HepG2 (cell line): ENCODE measurements at regions not wholly inside any gene's neighbourhood (a gene's known extent, or its start where the extent isn't known, plus 50 kb on each side); places are given as distances from the start of the nearest gene placed in this dataset.

Source experiments
- ATAC-seq: fragments of 200-7000 bp; cut with Tn5 transposase; 3 replicates; pipeline ENCODE4 v1.9.1; 2020; ENCODE audit warnings: mild to moderate bottlenecking, moderate library complexity
- BruUV-seq: library from RNA; stranded (reverse); fragments of 400-500 nt; replicated peaks from 2 replicates; lab custom pipeline; 2021; lab: Mats Ljungman, UMichigan
- CTCF ChIA-PET: fragments of 300-600 bp; formaldehyde crosslinking; extraction: SDS; loops from one replicate; lab custom pipeline; 2021; ENCODE audit warnings: low total read pairs, inconsistent platforms, low intra/inter-chr PET ratio; lab: Yijun Ruan, JAX
- POLR2A ChIA-PET: fragments of 350-600 bp; sonication (Branson Sonifier 250); formaldehyde crosslinking; loops from one replicate; lab custom pipeline; 2020; ENCODE audit warnings: antibody characterized with exemption, inconsistent platforms; lab: Yijun Ruan, JAX
- DNase-seq: peaks from one replicate; pipeline ENCODE4 v3.0.0-alpha.2; 2015; ENCODE audit warnings: low spot score
- FAIRE-seq: peaks from 3 replicates; lab custom pipeline; 2011; peaks lifted over from hg19 to GRCh38; lab: Jason Lieb, UNC
- H2AFZ ChIP-seq: one replicate; pipeline ENCODE4 v1.6.1; 2011; ENCODE audit warnings: low read length, inconsistent platforms
- H3K27ac ChIP-seq: fragments of 300-600 bp; 3 replicates; pipeline ENCODE4 v1.8.0; 2011; ENCODE audit warnings: mixed run types, mild to moderate bottlenecking, mixed read lengths, low read length, inconsistent platforms; ENCODE audit not compliant: insufficient read depth; ENCODE audit errors: extremely low read length
- H3K27me3 ChIP-seq, 2 experiments: fragments of 200-600 bp in 1 of 2; 2 replicates in 1 of 2; 3 replicates in 1 of 2; pipeline versions ENCODE4 v1.6.0 to v1.8.0; 2011; ENCODE audit warnings: low read length in 2 of 2, mild to moderate bottlenecking in 2 of 2, moderate library complexity in 2 of 2, inconsistent platforms in 1 of 2; ENCODE audit not compliant: insufficient read depth in 2 of 2, control insufficient read depth in 1 of 2
- H3K36me3 ChIP-seq, 2 experiments: fragments of 200-600 bp in 1 of 2; replicated peaks in 1 of 2; 2 replicates in 1 of 2; 3 replicates in 1 of 2; pipeline versions ENCODE4 v1.5.1 to v1.8.0; 2011; ENCODE audit warnings: low read length in 2 of 2, inconsistent platforms in 1 of 2; ENCODE audit not compliant: insufficient read depth in 2 of 2, control insufficient read depth in 1 of 2
- H3K4me1 ChIP-seq: 2 replicates; pipeline ENCODE4 v1.5.1; 2012; ENCODE audit warnings: low read length, inconsistent platforms; ENCODE audit not compliant: insufficient read depth
- H3K4me2 ChIP-seq: 2 replicates; pipeline ENCODE4 v1.6.0; 2011; ENCODE audit warnings: low read depth, low read length, inconsistent platforms
- H3K4me3 ChIP-seq, 3 experiments: fragments of 200-600 bp in 1 of 3; sonication (generic), shearing (Covaris generic) in 1 of 3; replicated peaks in 1 of 3; 2 replicates each; pipeline ENCODE4 v1.5.1; 2011 to 2016; ENCODE audit warnings: low read length in 3 of 3, inconsistent platforms in 2 of 3, low read depth in 2 of 3, mild to moderate bottlenecking in 2 of 3, control low read depth in 1 of 3, mixed read lengths in 1 of 3; ENCODE audit not compliant: insufficient read depth in 1 of 3
- H3K79me2 ChIP-seq: one replicate; pipeline ENCODE4 v1.6.1; 2011; ENCODE audit warnings: low read length, inconsistent platforms; ENCODE audit not compliant: insufficient read depth
- H3K9ac ChIP-seq: 2 replicates; pipeline ENCODE4 v1.6.0; 2011; ENCODE audit warnings: mild to moderate bottlenecking, low read depth, low read length, inconsistent platforms; ENCODE audit not compliant: insufficient read depth
- H3K9me3 ChIP-seq: 2 replicates; pipeline ENCODE4 v1.5.1; 2012; ENCODE audit warnings: mild to moderate bottlenecking, low read length
- H4K20me1 ChIP-seq: 2 replicates; pipeline ENCODE4 v1.6.0; 2011; ENCODE audit warnings: inconsistent platforms, mild to moderate bottlenecking, low read length, moderate library complexity; ENCODE audit not compliant: insufficient read depth
- GABPB1 ChIP-seq: IDR thresholded peaks from 2 replicates; pipeline ENCODE4 v1.6.1; 2016; ENCODE audit warnings: mild to moderate bottlenecking, missing genetic modification reagents, moderate library complexity, missing compliant biosample characterization
- KLF11 ChIP-seq: IDR thresholded peaks from 2 replicates; pipeline ENCODE4 v1.6.1; 2016; ENCODE audit warnings: missing compliant biosample characterization
- ZC3H4 ChIP-seq: sonication (generic); formaldehyde crosslinking; IDR thresholded peaks from 2 replicates; pipeline ENCODE4 v1.4.0; 2020; ENCODE audit warnings: missing genetic modification reagents, borderline replicate concordance
- ZNF335 ChIP-seq: sonication (generic); formaldehyde crosslinking; IDR thresholded peaks from 2 replicates; pipeline ENCODE4 v1.4.0; 2020; ENCODE audit warnings: missing genetic modification reagents
- ZNF703 ChIP-seq: sonication (generic); formaldehyde crosslinking; IDR thresholded peaks from 2 replicates; pipeline ENCODE4 v1.5.1; 2020; ENCODE audit warnings: missing genetic modification reagents, mild to moderate bottlenecking, moderate library complexity, borderline replicate concordance
- ZSCAN9 ChIP-seq: IDR thresholded peaks from 2 replicates; pipeline ENCODE4 v1.6.1; 2016; ENCODE audit warnings: borderline replicate concordance
- WGBS: methylation state at CpG from one replicate; pipeline ENCODE4 v1.1.6; 2017; ENCODE audit warnings: low lambda C conversion rate; 5-methylcytosine and 5-hydroxymethylcytosine counted together
- in situ Hi-C: cut with HindIII; loops from 2 replicates; pipeline ENCODE4 v1.10.0; 2017; ENCODE audit warnings: low pct_unique_long_range_greater_than_20kb; ENCODE audit not compliant: extremely low pct_ligation_motif_present
- intact Hi-C: fragments of 100-400 bp; cut with micrococcal nuclease; formaldehyde crosslinking; loops from one replicate; pipeline ENCODE4 v1.10.0; 2022; ENCODE audit not compliant: unreplicated experiment
- TF ChIP-seq, protein P1 (sequence below): sonication (generic); formaldehyde crosslinking; IDR thresholded peaks from 2 replicates; pipeline ENCODE4 v1.4.0; 2020; ENCODE audit warnings: mild to moderate bottlenecking, missing genetic modification reagents
- TF ChIP-seq, protein P2 (sequence below), 2 experiments: fragments of 450-650 bp in 1 of 2; sonication (generic) in 1 of 2; formaldehyde crosslinking in 1 of 2; IDR thresholded peaks; 2 replicates each; pipeline versions ENCODE4 v1.6.1 to v1.8.0; 2016 to 2022; ENCODE audit warnings: antibody characterized with exemption in 1 of 2, mild to moderate bottlenecking in 1 of 2, missing genetic modification reagents in 1 of 2

DNA sequence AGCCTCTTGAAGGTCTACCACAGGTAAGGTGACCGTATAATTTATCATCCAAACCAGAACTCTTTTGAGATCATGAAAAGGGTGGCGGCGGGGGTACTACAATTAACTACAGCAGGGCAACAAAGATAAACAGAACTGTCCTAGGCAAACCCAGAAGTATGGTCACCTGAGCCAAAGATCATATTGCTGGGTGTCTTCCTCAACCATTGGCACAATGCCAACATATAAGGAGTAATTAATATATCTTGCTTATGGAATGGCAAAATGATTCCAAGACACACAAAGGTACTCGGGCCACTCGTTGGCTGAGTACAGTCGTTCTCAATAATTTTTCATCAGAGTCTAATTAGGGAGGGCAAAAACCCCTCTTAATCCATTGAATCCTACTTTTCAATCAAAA is 273.3 kb downstream of the QDPR start:
- Histone ChIP-seq H3K36me3 (no peaks in the 10 kb centered on the region), H3K9ac (no peak overlapping the region), H3K79me2 (no peaks in the 10 kb centered on the region), H3K4me2 (no peak overlapping the region), H2AFZ (no peak overlapping the region), H3K9me3 (no peaks in the 10 kb centered on the region), H3K4me3 (no peak overlapping the region), H3K27ac (no peak overlapping the region), H3K27me3 (no peaks in the 10 kb centered on the region), H3K4me1 (no peaks in the 10 kb centered on the region), H4K20me1 (no peaks in the 10 kb centered on the region)
- POLR2A ChIA-PET, result no interaction called here
- no peak for DNase-seq
- CTCF ChIA-PET, result no interaction called here
- in situ Hi-C loops, result no loop called here
- BruUV-seq, result no TSS peak
- WGBS, result 41% methylated on average over 6 of the region's 6 CpGs
- ATAC-seq, result no peak
- no peak for FAIRE-seq
- intact Hi-C loops, result no loop called here
- TF ChIP-seq GABPB1 (no peak), KLF11 (CRISPR knock-in tag) (no peak), ZNF335 (no peak), ZNF703 (CRISPR knock-in tag) (no peak), ZC3H4 (CRISPR knock-in tag) (no peak), ZSCAN9 (CRISPR knock-in tag) (no peak)
- TF ChIP-seq, protein P1, sequence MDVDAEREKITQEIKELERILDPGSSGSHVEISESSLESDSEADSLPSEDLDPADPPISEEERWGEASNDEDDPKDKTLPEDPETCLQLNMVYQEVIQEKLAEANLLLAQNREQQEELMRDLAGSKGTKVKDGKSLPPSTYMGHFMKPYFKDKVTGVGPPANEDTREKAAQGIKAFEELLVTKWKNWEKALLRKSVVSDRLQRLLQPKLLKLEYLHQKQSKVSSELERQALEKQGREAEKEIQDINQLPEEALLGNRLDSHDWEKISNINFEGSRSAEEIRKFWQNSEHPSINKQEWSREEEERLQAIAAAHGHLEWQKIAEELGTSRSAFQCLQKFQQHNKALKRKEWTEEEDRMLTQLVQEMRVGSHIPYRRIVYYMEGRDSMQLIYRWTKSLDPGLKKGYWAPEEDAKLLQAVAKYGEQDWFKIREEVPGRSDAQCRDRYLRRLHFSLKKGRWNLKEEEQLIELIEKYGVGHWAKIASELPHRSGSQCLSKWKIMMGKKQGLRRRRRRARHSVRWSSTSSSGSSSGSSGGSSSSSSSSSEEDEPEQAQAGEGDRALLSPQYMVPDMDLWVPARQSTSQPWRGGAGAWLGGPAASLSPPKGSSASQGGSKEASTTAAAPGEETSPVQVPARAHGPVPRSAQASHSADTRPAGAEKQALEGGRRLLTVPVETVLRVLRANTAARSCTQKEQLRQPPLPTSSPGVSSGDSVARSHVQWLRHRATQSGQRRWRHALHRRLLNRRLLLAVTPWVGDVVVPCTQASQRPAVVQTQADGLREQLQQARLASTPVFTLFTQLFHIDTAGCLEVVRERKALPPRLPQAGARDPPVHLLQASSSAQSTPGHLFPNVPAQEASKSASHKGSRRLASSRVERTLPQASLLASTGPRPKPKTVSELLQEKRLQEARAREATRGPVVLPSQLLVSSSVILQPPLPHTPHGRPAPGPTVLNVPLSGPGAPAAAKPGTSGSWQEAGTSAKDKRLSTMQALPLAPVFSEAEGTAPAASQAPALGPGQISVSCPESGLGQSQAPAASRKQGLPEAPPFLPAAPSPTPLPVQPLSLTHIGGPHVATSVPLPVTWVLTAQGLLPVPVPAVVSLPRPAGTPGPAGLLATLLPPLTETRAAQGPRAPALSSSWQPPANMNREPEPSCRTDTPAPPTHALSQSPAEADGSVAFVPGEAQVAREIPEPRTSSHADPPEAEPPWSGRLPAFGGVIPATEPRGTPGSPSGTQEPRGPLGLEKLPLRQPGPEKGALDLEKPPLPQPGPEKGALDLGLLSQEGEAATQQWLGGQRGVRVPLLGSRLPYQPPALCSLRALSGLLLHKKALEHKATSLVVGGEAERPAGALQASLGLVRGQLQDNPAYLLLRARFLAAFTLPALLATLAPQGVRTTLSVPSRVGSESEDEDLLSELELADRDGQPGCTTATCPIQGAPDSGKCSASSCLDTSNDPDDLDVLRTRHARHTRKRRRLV (CRISPR knock-in tag), result no peak
- TF ChIP-seq, protein P2, sequence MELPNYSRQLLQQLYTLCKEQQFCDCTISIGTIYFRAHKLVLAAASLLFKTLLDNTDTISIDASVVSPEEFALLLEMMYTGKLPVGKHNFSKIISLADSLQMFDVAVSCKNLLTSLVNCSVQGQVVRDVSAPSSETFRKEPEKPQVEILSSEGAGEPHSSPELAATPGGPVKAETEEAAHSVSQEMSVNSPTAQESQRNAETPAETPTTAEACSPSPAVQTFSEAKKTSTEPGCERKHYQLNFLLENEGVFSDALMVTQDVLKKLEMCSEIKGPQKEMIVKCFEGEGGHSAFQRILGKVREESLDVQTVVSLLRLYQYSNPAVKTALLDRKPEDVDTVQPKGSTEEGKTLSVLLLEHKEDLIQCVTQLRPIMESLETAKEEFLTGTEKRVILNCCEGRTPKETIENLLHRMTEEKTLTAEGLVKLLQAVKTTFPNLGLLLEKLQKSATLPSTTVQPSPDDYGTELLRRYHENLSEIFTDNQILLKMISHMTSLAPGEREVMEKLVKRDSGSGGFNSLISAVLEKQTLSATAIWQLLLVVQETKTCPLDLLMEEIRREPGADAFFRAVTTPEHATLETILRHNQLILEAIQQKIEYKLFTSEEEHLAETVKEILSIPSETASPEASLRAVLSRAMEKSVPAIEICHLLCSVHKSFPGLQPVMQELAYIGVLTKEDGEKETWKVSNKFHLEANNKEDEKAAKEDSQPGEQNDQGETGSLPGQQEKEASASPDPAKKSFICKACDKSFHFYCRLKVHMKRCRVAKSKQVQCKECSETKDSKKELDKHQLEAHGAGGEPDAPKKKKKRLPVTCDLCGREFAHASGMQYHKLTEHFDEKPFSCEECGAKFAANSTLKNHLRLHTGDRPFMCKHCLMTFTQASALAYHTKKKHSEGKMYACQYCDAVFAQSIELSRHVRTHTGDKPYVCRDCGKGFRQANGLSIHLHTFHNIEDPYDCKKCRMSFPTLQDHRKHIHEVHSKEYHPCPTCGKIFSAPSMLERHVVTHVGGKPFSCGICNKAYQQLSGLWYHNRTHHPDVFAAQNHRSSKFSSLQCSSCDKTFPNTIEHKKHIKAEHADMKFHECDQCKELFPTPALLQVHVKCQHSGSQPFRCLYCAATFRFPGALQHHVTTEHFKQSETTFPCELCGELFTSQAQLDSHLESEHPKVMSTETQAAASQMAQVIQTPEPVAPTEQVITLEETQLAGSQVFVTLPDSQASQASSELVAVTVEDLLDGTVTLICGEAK (IDR thresholded peaks at IDR 0.05), result no peak
- TF ChIP-seq, protein P2 (CRISPR knock-in tag; IDR thresholded peaks at IDR 0.05), result no peak
